ENCODE measurements at regions not wholly inside any gene's neighbourhood (a gene's known extent, or its start where the extent isn't known, plus 50 kb on each side); places are given as distances from the start of the nearest gene placed in this dataset.

DNA sequence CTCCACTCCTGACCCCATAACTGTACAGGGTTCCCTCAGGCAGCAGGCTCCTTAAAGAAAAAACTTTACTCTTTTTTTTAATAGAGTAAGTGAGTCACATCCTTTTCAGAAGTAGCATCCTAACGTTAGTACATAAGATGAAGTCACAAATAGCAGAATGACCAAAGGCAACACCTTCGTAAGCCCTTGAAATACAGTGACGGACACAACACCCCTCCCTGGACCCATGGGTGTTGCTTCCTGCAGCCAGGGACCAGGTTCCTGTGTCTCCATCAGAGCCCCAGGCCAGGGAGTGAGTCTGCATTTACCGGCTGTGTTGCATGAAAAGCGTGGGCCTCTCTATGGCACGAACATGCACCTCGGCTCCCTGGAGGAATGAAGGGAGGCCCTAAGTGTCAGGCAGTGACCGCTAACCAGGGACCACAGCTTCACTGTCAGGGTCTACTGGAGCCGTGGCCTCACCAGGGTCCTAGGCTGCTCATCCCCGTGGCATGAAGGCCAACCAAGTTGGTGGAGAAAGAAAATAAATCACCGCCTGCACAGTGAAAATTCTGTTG lies 340.0 kb upstream of the SFSWAP start:
- TF ChIP-seq CTCF (IDR thresholded peaks at IDR 0.05), result no peak
- no peak for TF ChIP-seq POLR2A (IDR thresholded peaks at IDR 0.05)
